ENCODE measurements at regions not wholly inside any gene's neighbourhood (a gene's known extent, or its start where the extent isn't known, plus 50 kb on each side); places are given as distances from the start of the nearest gene placed in this dataset.
"Not testable (repeated sequence)": the region's sequence is repeated elsewhere in the genome, so short reads cannot be mapped to it uniquely, and the experiment has no call there.

DNA sequence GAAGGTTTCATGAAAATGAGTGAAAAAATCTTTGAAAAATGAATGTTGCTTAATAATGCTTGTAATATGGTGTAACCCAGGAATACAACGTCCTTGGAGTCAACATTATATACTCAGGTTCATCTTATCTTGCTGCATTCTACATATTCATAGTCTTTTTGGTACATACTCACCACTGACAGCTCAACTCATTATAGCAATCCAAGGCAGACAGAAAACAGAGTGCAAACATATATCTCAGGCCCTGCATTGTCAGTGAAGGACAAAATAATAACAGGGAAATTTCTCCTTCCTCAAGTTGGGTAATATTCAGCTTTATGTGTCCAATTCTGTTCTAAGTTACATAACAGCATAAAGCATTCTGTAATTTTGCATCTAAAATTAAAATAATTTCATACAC lies 1353.0 kb upstream of the SEL1L start:
- DNase-seq (no peak), ATAC-seq (no peak)
- intact Hi-C loops (cut with DNase I): no loop called here

DNA sequence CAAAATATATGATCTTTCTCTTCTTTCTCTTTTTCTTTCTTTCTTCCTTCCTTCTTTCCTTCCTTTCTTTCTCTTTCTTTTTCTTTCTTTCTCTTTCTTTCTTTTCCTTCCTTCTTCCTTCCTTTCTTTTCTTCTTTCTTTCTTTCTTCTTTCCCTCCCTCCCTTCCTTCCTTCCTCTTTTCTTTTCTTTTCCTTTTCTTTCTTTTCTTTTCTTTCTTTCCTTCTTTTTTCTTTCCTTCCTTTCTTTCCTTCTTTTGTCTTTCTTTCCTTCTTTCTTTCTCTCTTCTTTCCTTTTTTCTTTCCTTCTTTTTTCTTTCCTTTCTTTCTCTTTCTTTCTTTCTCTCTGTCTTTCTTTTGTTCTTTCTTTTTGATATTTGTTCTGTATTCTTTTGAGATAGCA lies 1356.0 kb upstream of the SEL1L start:
- ATAC-seq (no peak), DNase-seq (no peak)
- intact Hi-C loops (cut with DNase I): no loop called here

DNA sequence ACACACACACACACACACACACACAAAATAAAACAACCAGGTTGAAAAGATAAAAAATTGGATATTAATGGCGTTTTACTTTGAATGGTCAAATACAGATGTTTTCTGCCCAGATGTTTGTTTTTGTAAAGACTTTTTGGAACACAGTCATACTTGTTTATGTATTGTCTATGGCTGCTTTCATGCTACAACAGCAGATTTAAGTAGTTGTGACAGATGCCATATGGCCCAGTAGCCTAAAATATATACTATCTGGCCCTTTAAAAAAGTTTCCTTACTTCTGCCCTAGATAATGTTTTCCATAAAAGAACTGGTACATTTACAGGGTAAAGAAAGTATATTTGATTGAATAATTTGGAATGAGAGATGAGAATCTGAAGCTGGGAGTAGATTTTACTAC lies 1362.8 kb upstream of the SEL1L start:
- intact Hi-C loops (cut with DNase I): no loop called here
- DNase-seq (no peak), ATAC-seq (no peak)

DNA sequence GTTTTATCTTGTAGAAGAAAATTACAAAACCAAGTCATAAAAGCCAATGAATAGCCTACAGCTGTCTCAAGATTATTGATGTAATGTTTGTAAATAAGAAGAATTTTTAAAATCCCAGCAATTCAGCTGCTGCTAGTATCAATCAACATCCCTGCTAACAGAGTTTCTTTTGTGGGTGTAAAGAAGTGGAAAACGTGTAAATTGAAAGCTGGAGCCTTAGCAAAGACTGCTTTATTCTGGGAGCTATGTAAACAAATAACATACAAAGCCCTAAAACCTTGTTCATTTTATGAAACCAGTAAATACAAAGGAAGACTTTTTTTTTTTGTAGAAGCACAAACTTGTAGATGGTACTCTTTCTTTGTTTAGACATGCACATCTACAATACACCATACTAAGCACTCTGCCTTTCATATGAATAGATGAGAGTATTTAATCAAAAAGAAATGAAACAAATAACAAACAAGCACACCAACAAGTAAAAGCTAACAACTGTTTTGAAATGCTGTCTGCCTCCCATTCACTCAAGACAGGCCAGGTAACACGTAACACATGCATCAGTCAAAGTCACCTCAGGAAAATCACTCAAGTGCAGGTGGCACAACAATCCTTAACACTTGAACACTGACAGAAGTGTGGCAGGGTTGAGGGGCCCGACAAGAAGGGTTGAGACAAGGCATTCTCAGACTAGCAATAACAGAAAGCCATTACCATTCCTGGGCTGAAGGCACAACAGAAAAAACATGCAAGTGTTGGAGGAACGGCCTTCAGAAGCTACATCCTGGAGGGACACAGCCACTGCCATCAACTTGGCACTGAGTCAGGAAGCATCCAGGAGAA lies 1364.0 kb upstream of the SEL1L start:
- DNase-seq (no peak), ATAC-seq (no peak)
- intact Hi-C loops (cut with DNase I): no loop called here

DNA sequence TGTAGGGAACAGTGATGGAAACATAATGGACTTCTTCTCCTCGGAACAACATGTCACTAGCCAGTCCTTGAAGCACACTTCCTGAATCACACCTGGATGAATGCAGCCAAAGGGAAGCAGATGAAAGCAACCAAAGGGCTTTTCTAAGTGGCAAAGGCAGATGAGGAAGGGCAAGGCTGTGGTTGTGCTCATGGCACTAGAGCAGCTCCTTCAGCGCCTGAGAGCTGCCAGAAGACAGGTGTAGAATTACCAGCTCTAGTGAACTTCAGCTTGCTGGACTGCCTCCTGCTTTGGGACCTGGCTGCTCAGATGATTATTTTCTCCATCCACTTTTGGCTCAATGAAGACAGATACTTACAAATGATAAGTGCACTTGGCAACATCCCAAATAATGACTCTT lies 1372.1 kb upstream of the SEL1L start:
- intact Hi-C loops (cut with DNase I): no loop called here
- no peak for DNase-seq
- ATAC-seq: no peak

DNA sequence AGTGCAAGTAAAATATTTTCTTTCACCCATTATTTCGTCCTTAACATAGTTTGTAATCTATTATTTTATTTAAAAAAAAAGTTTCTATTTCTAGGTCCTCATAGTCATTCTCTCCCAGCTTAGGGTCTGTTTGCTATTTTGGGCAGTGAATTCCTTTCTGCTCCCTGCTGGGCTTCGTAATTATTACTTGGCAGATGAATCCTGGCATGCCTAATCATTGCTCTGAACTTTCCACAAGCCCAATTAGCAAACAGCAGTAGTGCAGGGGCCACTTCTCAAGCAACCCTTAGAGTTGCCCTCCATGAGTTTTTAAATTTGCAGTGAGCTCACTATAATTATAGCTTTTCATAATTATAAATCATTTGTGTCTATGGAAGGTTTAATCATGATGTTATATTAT lies 1378.3 kb upstream of the SEL1L start:
- no peak for ATAC-seq
- intact Hi-C loops (cut with DNase I): no loop called here
- no peak for DNase-seq

DNA sequence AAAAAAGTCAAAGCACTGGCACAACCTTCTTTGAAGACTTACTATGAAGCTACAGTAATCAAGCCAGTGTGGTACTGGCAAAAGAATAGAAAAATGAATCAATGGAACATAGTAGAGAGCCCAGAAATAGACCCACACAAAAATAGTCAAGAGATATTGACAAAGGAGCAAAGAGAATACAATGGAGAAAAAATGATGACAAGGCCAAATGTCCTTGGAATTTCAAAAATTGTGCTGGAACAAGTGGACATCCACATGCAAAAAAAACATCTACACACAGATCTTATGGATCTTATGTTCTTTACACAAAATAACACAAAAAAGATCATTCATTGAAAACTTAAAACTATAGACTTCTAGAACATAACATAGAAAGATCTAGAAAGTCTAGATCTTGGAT lies 1379.7 kb upstream of the SEL1L start:
- no peak for DNase-seq
- no peak for ATAC-seq
- intact Hi-C loops (cut with DNase I): no loop called here

DNA sequence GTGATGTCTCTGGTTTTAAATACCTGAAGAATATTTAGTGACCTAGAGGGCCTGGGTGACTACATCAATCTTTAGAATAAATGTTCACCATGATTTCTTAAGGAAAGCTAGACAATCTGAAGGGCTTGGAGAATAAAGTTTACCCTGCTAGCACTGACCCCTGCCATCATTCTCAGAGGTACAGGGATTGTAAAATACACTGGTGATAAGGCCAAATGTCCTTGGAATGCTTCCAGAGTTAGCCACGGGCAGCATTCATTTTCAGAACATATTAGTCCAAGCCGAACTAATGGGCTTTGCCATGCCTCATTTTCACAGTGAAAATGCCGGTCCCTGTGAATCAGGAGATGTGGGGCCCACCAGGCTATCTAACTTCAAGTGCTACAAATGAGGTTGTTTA lies 1381.7 kb upstream of the SEL1L start:
- intact Hi-C loops (cut with DNase I): no loop called here
- ATAC-seq (no peak), DNase-seq (no peak)

DNA sequence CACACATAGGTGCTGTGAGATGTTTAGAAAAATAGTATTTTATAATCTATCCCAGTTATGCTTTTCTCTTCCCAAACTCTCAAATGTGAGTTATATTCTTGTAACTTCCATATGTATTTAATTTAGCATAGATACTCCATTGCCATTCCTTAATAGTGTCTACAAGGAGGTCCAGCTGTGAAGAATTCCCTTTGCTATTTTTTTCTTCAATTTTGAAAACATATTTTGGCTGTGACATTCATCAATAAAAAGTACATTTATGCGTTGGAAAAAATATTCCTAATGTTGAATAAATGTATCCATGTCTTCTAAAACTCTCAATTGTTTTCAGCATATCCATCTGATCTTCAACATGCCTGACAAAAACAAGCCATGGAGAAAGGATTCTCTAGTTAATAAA lies 1402.0 kb upstream of the SEL1L start:
- intact Hi-C loops (cut with DNase I): no loop called here
- ATAC-seq: no peak
- DNase-seq: no peak

DNA sequence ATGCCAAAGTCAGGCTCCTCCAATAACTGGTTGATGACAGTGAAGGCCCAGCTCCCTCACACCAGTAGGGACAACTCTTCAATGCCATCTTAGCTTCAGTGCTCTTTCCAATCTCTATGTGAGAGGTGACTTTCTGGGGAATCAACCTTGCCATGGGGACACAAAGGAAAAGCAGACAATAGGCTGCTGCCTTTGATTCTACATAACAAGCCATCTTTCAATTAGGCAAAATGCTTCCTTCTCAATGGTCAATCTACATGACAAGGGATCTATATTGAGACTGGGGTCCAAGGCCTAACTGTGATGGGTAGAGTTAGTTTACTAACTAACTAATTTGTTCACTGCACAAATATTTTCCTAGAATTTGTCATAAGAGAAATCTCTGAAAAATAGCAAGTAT lies 1417.5 kb upstream of the SEL1L start:
- DNase-seq (no peak), ATAC-seq (no peak)
- intact Hi-C loops (cut with DNase I): no loop called here

DNA sequence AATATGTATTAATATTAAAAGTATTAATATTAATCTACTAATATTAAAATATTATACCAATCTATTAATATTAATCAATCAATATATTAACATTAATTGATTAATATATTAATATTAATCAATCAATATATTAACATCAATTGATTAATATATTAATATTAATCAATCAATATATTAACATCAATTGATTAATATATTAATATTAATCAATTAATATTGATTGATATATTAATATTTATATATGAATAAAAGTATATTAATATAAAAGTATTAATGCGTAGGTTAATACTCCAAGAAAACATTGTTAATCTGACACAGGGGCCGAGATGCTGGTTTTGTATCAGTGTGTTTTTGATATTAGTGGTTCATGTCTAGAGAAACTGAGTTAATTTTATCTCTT lies 1430.1 kb upstream of the SEL1L start:
- no peak for ATAC-seq
- DNase-seq: no peak
- intact Hi-C loops (cut with DNase I): no loop called here

DNA sequence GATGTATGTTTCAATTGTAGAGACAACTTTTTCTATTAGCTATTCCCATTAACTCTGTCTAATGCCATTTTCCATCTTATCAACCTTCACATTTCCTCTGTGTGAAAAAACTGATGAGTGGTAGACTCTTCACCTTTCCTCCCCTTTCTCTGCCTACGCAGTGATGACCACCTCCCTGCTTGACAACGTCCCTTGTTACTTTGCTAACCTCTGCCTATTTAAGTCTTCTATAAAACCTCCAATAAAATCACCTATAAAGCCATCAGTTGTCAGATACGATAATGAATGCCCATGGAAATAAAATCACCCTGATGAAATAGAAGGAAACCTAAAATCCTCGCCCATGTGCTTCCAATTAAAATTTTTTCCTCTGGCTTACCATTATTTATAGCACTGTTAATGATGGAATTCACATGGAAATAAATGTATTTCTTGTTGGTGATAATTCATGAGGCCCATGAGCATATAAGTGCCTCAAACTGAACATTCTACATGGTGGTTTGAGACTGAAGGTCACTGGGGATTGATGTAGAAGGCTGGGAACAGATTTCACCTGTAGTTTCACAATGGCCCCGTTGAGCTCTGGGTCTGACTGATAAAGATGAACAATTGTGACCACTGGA lies 1454.0 kb upstream of the SEL1L start:
- intact Hi-C loops (cut with DNase I): no loop called here
- ATAC-seq (no peak), DNase-seq (no peak)

DNA sequence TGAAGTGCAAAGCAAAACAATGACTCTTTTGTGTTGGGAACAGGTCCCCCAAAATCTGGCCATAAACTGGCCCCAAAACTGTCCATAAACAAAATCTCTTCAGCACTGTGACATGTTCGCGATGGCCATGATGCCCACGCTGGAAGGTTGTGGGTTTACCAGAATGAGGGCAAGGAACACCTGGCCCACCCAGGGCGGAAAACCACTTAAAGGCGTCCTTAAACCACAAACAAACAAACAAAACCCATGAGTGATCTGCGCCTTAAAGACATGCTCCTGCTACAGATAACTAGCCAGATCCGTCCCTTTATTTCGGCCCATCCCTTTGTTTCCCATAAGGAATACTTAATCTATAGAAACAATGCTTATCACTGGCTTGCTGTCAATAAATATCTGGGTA lies 1460.9 kb upstream of the SEL1L start:
- intact Hi-C loops (cut with DNase I); DNase-seq; ATAC-seq: not testable (repeated sequence)

DNA sequence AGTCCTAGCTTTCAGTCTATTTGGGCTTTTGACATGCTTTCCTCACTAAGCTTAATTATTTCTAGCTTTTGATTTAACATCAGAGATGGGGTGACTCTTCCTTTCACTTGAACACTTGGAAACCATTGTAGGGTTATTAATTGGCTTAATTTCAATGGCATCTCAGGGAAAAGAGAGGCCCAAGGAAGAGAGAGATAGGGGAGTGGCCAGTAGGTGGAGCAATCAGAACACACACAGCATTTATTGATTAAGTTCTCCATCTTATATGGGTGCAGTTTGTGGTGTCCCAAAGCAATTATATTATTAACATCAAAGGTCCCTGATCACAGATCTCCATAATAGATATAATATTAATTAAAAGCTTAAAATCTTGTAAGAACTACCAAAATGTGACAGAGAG lies 1466.1 kb upstream of the SEL1L start:
- ATAC-seq: no peak
- no peak for DNase-seq
- intact Hi-C loops (cut with DNase I): no loop called here

DNA sequence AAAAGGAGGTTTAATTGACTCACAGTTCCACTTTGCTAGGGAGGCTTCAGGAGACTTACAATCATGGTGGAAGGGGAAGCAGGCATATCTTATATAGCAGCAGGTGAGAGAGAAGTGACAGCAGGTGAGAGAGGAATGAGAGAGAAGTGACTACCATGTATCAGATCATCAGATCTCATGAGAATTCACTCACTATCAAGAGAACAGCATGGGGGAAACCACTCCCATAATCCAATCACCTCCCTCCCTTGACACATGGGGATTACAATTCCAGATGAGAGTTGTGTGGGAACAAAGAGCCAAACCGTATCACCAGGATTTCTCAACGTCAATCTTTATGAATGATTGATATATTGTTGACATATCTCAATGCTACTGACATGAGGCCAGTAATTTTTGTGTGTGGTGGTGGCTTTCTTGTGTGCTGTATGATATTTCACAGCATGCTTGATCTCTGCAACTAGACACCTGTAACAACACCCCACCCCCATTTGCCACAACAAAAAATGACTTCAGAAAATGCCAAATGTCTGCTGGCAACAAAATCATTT lies 1470.9 kb upstream of the SEL1L start:
- intact Hi-C loops (cut with DNase I): no loop called here
- DNase-seq: no peak
- ATAC-seq: no peak

DNA sequence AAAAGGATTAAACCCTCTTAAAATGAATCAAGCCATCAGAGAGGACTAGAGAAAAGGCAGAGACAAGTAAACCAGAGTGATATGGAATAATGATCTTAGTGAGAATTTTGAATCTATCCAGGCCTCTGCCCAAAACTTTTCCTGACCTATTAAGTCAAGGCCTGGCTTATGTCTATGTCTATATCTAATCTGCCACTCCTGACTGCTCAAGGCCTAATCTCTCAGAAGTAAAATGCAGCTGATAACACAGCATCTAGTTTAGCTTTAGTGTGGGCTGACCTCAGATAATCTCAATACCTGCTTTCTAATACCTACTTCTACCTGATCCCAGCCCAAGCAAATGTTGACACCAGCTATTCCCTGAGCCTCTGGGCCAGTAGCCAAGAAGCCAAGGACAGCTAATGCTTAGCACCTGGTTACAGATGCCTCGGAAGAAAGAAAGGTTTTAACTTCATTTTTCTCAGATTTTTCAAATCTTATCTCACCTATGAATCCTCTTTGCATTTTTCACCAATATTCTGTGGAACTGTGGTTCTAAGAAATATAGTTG lies 1472.5 kb upstream of the SEL1L start:
- intact Hi-C loops (cut with DNase I): no loop called here
- ATAC-seq: no peak

DNA sequence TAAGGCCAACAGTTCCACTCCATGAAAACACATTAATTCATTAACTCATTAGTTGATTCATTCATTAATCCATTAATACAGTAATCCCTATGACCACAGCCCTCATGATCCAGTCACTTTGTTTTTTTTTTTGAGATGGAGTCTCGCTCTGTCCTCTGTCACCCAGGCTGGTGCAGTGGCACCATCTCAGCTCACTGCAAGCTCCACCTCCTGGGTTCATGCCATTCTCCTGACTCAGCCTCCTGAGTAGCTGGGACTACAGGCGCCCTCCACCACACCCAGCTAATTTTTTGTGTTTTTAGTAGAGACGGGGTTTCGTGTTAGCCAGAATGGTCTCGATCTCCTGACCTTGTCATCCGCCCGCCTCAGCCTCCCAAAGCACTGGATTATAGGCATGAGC lies 1473.4 kb upstream of the SEL1L start:
- ATAC-seq; DNase-seq; intact Hi-C loops (cut with DNase I): not testable (repeated sequence)

More for the DNA sequence above, 1472.5 kb upstream of the SEL1L start:
- DNase-seq: no peak

DNA sequence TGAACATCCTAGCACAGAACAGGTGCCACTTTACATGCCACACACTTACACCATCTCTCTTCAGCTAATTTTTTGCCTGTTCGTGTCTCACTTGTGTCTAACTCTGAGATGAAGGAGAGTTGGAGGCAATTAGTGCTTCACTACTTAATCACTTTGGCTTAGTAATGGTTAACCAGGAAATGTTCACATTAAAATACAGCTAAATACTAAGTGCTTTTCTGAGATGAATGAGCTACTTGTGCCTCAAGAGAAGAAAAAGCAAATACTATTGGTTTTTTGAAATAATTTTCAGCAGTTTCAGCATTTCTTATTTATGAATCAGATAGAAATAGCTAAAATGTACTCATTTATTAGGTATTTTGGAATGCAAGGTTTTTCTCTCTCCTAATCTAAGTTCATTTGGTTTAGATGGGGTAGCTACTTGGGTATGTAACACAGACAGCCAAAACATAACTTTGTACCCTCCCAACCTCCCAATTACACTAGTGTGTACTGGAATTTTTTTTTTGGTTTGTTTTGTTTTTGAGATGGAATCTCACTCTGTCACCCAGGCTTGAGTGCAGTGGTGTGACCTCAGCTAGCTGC lies 1474.1 kb upstream of the SEL1L start:
- DNase-seq (no peak), ATAC-seq (no peak)
- intact Hi-C loops (cut with DNase I): no loop called here

DNA sequence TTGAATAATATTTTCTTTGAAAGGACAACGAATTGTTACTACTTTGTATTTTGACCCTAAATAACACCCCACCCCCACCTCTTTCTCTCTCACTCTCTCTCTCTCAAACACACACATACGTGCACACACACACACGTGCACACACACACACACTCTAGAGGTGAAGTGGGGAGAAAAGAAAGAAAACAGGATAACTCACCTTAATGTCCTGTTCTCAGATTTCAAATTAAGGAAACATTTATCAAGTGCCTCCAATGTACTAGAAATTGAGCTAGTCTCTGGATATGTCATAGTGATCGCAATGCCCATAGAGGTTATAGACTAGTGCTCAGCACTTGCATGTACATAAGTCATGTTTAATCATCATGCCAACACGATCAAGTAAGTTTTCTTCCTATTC lies 1483.6 kb upstream of the SEL1L start:
- intact Hi-C loops (cut with DNase I): no loop called here
- DNase-seq: no peak
- no peak for ATAC-seq

DNA sequence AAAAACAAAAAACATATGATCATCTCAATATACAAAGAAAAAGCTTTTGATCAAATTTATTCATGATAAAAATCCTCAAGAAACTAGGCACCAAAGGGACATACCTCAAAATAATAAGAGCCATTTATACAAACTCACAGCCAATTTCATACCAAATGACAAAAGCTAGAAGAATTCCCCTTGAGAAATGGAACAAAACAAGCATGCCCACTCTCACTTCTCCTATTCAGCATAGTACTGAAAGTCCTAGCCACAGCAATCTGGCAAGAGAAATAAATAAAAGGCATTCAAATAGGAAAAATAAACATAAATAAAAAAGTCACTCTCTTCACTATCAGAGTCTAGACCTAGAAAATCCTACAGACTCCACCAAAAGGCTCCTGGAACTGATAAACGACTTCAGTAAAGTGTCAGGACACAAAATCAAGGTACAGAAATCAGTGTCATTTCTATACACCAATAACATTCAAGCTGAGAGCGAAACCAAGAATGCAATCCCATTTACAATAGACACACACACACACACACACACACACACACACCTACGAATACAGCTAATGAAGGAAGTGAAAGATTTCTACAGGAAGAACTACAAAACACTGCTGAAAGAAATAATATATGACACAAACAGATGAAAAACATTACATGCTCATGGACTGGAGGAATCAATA lies 1486.2 kb upstream of the SEL1L start:
- DNase-seq (no peak), ATAC-seq (no peak)
- intact Hi-C loops (cut with DNase I): no loop called here

Measured in left cardiac atrium (tissue), 4 donors.